ENCODE measurements at regions not wholly inside any gene's neighbourhood (a gene's known extent, or its start where the extent isn't known, plus 50 kb on each side); places are given as distances from the start of the nearest gene placed in this dataset.

DNA sequence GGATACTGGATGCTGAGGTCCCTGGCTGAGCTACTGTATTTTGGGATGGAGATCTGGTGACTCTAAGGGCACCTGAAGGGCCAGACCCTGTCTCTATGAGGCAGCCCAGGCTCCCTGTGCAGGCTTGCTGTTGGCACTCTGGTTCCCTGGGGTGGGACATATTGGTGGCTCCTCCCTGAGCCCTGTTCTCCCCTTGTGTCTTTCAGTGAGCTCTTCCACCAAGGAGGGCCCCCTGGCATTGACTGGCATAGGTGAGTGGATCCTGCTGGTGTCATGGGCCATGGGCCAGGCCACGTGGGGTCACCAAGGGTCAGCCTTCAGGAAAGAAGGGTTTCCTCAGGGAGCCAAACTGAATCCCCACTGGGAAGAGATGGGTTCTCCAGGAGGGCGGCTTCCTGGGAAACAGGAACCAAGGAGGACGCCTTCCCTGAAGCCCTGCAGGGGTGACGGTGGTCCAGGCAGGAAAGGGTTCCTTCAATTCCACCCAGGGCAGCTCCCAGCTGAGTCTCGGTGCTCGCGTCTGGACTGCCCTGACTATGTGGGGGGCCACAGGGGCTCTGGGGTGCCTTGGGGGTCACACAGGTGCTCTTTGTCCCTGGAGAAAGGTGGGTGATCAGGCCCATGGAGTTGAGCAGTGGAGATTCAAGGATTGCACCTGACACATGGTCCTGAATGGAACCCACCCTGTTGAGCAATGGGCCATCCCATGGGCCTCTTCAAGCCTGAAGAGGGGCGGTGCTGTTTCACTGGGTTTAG lies 220.4 kb downstream of the SNRPN start:
- Histone ChIP-seq H3K9me3 (ENCODE audit: low read length) (peaks cover 8% of the 10 kb centered on the region), H3K9ac (ENCODE audit: low read length) (no peak overlapping the region), H3K79me2 (replicated peaks; ENCODE audit: insufficient read depth, low read length) (no peaks in the 10 kb centered on the region), H3K9me2 (ENCODE audit: insufficient read depth, low read length) (no peaks in the 10 kb centered on the region), H3K27me3 (ENCODE audit: insufficient read depth, low read depth, low read length) (no peaks in the 10 kb centered on the region), H2AFZ (ENCODE audit: low read depth, low read length) (no peak overlapping the region), H3F3A (ENCODE audit: insufficient read depth, low read length, poor library complexity, severe bottlenecking) (no peaks in the 10 kb centered on the region), H3K4me3 (ENCODE audit: low read length) (no peak overlapping the region), H3K4me2 (ENCODE audit: low read length) (no peak overlapping the region), H4K20me1 (ENCODE audit: insufficient read depth) (no peaks in the 10 kb centered on the region), H3K27ac (ENCODE audit: low read length) (no peak overlapping the region), H3K36me3 (ENCODE audit: insufficient read depth, low read length) (no peaks in the 10 kb centered on the region)
- TF ChIP-seq, protein P1, sequence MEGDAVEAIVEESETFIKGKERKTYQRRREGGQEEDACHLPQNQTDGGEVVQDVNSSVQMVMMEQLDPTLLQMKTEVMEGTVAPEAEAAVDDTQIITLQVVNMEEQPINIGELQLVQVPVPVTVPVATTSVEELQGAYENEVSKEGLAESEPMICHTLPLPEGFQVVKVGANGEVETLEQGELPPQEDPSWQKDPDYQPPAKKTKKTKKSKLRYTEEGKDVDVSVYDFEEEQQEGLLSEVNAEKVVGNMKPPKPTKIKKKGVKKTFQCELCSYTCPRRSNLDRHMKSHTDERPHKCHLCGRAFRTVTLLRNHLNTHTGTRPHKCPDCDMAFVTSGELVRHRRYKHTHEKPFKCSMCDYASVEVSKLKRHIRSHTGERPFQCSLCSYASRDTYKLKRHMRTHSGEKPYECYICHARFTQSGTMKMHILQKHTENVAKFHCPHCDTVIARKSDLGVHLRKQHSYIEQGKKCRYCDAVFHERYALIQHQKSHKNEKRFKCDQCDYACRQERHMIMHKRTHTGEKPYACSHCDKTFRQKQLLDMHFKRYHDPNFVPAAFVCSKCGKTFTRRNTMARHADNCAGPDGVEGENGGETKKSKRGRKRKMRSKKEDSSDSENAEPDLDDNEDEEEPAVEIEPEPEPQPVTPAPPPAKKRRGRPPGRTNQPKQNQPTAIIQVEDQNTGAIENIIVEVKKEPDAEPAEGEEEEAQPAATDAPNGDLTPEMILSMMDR (IDR thresholded peaks at IDR 0.05; ENCODE audit: poor library complexity, severe bottlenecking): no peak
- TF ChIP-seq POLR2AphosphoS5 (IDR thresholded peaks at IDR 0.05) (no peak), RAD21 (conservative IDR thresholded peaks at IDR 0.05) (no peak), MXI1 (conservative IDR thresholded peaks at IDR 0.05; ENCODE audit: poor library complexity, severe bottlenecking) (no peak), SMC3 (conservative IDR thresholded peaks at IDR 0.05; ENCODE audit: poor library complexity) (no peak), EP300 (conservative IDR thresholded peaks at IDR 0.05; ENCODE audit: poor library complexity, severe bottlenecking) (no peak), EZH2 (IDR thresholded peaks at IDR 0.05; ENCODE audit: borderline replicate concordance, insufficient read depth, low read length, poor library complexity, severe bottlenecking) (no peak), TAF1 (IDR thresholded peaks at IDR 0.05; ENCODE audit: low read depth) (no peak)
- TF ChIP-seq, protein P2, sequence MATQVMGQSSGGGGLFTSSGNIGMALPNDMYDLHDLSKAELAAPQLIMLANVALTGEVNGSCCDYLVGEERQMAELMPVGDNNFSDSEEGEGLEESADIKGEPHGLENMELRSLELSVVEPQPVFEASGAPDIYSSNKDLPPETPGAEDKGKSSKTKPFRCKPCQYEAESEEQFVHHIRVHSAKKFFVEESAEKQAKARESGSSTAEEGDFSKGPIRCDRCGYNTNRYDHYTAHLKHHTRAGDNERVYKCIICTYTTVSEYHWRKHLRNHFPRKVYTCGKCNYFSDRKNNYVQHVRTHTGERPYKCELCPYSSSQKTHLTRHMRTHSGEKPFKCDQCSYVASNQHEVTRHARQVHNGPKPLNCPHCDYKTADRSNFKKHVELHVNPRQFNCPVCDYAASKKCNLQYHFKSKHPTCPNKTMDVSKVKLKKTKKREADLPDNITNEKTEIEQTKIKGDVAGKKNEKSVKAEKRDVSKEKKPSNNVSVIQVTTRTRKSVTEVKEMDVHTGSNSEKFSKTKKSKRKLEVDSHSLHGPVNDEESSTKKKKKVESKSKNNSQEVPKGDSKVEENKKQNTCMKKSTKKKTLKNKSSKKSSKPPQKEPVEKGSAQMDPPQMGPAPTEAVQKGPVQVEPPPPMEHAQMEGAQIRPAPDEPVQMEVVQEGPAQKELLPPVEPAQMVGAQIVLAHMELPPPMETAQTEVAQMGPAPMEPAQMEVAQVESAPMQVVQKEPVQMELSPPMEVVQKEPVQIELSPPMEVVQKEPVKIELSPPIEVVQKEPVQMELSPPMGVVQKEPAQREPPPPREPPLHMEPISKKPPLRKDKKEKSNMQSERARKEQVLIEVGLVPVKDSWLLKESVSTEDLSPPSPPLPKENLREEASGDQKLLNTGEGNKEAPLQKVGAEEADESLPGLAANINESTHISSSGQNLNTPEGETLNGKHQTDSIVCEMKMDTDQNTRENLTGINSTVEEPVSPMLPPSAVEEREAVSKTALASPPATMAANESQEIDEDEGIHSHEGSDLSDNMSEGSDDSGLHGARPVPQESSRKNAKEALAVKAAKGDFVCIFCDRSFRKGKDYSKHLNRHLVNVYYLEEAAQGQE (IDR thresholded peaks at IDR 0.05; ENCODE audit: borderline replicate concordance): no peak

DNA sequence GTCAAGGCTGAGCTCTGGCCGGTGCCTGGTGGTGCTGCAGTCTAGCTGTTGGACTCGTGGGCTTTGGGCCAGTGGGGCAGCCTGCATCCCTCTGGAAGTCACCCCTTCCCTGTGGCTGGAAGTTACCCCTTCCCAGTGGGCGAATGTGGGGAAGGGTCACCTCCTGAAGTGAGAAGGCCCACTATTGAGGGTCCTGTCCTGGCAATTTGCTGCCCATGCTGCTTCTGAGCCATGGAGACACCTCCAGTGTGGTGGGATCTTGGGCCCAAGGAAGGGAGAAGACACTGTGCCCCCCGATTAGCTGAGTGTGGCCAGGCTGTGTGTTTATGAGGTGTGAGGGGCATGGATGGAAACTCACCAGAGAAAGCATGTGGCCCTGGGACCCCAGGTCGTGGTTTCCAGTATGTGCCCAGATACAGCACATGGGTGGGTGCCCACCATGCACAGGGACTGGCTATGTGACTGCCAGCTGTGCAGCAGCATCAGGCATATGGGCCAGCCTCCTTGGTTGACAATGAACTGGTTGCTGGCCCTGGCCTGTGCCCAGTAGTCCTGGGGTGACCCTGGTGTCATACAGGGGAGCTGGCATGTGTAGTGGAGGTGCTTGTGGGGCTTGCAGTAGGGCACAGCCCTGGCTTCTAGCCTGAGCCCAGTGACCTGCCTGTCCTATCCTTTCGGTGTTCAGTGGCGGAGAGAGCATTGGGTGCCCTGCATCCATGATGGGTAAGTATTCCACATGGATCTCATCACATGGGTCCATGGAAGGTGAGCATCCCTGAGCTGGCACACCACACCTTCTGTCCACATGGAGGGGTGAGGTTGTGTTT lies 221.2 kb downstream of the SNRPN start:
- no peak overlapping the region for H2AFZ ChIP-seq (ENCODE audit: low read depth, low read length)
- no peak overlapping the region for H3K4me3 ChIP-seq (ENCODE audit: low read length)
- H3K36me3 ChIP-seq (ENCODE audit: insufficient read depth, low read length): no peaks in the 10 kb centered on the region
- H3K79me2 ChIP-seq (replicated peaks; ENCODE audit: insufficient read depth, low read length): no peaks in the 10 kb centered on the region
- no peaks in the 10 kb centered on the region for H4K20me1 ChIP-seq (ENCODE audit: insufficient read depth)
- TF ChIP-seq MXI1 (conservative IDR thresholded peaks at IDR 0.05; ENCODE audit: poor library complexity, severe bottlenecking): no peak
- TF ChIP-seq SMC3 (conservative IDR thresholded peaks at IDR 0.05; ENCODE audit: poor library complexity): no peak
- no peak for TF ChIP-seq POLR2AphosphoS5 (IDR thresholded peaks at IDR 0.05)
- no peaks in the 10 kb centered on the region for H3K27me3 ChIP-seq (ENCODE audit: insufficient read depth, low read depth, low read length)
- no peak overlapping the region for H3K4me2 ChIP-seq (ENCODE audit: low read length)
- no peaks in the 10 kb centered on the region for H3K9me2 ChIP-seq (ENCODE audit: insufficient read depth, low read length)
- no peak overlapping the region for H3K27ac ChIP-seq (ENCODE audit: low read length)
- H3F3A ChIP-seq (ENCODE audit: insufficient read depth, low read length, poor library complexity, severe bottlenecking): no peaks in the 10 kb centered on the region
- H3K9me3 ChIP-seq (ENCODE audit: low read length): peaks cover 7% of the 10 kb centered on the region
- no peak overlapping the region for H3K9ac ChIP-seq (ENCODE audit: low read length)
